ENCODE measurements at regions not wholly inside any gene's neighbourhood (a gene's known extent, or its start where the extent isn't known, plus 50 kb on each side); places are given as distances from the start of the nearest gene placed in this dataset.

DNA sequence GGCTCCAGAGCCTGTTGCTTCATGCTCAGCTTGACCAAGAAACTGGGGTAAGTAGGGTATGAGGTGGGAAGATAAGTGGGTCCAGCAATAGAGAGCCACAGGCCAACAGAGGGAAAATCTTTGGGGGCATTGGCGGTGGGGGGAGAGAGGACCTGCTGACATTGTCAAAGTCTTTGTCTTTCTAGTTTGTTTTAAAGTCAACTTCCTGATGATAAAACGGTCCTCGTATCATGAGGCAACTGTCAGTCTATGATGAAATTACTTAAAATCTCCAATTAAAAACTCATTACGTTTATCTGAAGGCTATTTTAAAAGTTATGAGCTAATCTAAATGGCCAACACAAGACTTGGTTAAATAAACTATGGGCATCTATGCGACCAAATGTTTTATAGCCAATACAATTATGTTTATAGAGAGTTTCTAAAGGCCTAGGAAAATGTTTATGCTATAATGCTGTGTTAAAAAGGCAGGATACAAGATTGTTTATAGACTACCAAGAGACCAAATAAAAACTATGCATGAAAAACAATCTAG lies 84.4 kb upstream of the CD28 start:
- TF ChIP-seq TAF1 (IDR thresholded peaks at IDR 0.05; ENCODE audit: low read depth): no peak
- TF ChIP-seq RAD21 (IDR thresholded peaks at IDR 0.05; ENCODE audit: low read depth): no peak
- no peak for TF ChIP-seq TCF12 (IDR thresholded peaks at IDR 0.05; ENCODE audit: low read depth)
- TF ChIP-seq EP300 (IDR thresholded peaks at IDR 0.05; ENCODE audit: borderline replicate concordance): no peak
- TF ChIP-seq YY1 (IDR thresholded peaks at IDR 0.05; ENCODE audit: low read depth): no peak
- TF ChIP-seq USF1 (IDR thresholded peaks at IDR 0.05): no peak

DNA sequence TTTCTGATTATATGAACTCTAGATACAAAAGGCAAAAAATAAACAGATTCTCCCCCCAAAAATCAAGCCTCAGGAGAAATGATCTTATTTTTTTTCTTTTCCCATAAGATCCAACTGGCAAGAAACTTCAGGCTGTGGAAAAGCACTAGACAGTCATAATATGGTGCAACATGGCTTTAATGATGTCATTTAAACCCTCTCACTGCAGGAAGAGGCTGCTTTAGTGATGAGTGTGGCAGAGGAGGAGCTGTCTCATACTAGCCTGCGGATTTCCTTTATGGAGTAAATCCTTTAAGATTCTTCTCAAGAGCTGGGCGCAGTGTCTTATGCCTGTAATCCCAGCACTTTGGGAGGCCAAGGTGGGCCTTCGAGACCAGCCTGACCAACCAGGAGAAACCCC lies 83.3 kb upstream of the CD28 start:
- no peak for TF ChIP-seq YY1 (IDR thresholded peaks at IDR 0.05; ENCODE audit: low read depth)
- TF ChIP-seq TAF1 (IDR thresholded peaks at IDR 0.05; ENCODE audit: low read depth): no peak
- no peak for TF ChIP-seq TEAD4 (IDR thresholded peaks at IDR 0.05)
- no peak for TF ChIP-seq ZBTB7A (IDR thresholded peaks at IDR 0.05; ENCODE audit: low read depth)
- TF ChIP-seq NFIC (IDR thresholded peaks at IDR 0.05): no peak
- no peak for TF ChIP-seq CEBPB (IDR thresholded peaks at IDR 0.05)
- no peak for TF ChIP-seq EGR1 (IDR thresholded peaks at IDR 0.05)
- TF ChIP-seq FOXM1 (IDR thresholded peaks at IDR 0.05; ENCODE audit: borderline replicate concordance, low read depth): no peak
- TF ChIP-seq TCF12 (IDR thresholded peaks at IDR 0.05; ENCODE audit: low read depth): no peak
- TF ChIP-seq REST (IDR thresholded peaks at IDR 0.05; ENCODE audit: low read depth): no peak

DNA sequence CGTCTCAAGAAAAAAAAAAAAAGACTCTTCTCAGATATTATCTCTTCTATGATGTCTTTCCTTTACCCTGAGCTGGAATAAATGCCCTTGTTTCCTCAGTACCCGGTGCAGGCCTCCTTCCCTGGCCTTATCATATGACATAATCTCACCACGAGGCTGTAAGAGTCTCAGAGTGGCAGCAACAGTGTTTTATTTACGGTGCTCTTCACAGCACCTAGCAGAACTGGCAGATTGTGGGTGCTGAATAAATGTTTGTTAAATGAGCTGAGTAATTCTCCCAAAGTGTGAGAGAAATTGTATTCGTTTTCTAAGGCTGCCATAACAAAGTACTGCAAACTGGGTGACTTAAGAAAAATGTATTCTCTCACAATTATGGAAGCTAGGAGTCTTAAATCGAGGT lies 82.8 kb upstream of the CD28 start:
- TF ChIP-seq EGR1 (IDR thresholded peaks at IDR 0.05) (no peak), ZBTB7A (IDR thresholded peaks at IDR 0.05; ENCODE audit: low read depth) (no peak), TEAD4 (IDR thresholded peaks at IDR 0.05) (no peak), NFIC (IDR thresholded peaks at IDR 0.05) (no peak), FOXM1 (IDR thresholded peaks at IDR 0.05; ENCODE audit: borderline replicate concordance, low read depth) (no peak)

- TF ChIP-seq RAD21 (IDR thresholded peaks at IDR 0.05; ENCODE audit: low read depth) (no peak), CREB1 (IDR thresholded peaks at IDR 0.05; ENCODE audit: low read depth) (no peak), MAX (IDR thresholded peaks at IDR 0.05) (no peak), FOXM1 (IDR thresholded peaks at IDR 0.05; ENCODE audit: borderline replicate concordance, low read depth) (no peak), YY1 (IDR thresholded peaks at IDR 0.05; ENCODE audit: low read depth) (no peak), ZBTB7A (IDR thresholded peaks at IDR 0.05; ENCODE audit: low read depth) (no peak), CEBPB (IDR thresholded peaks at IDR 0.05) (no peak), USF1 (IDR thresholded peaks at IDR 0.05) (no peak), TEAD4 (IDR thresholded peaks at IDR 0.05) (no peak), TAF1 (IDR thresholded peaks at IDR 0.05; ENCODE audit: low read depth) (no peak), TCF12 (IDR thresholded peaks at IDR 0.05; ENCODE audit: low read depth) (no peak), NFIC (IDR thresholded peaks at IDR 0.05) (no peak), REST (IDR thresholded peaks at IDR 0.05; ENCODE audit: low read depth) (no peak), EP300 (IDR thresholded peaks at IDR 0.05; ENCODE audit: borderline replicate concordance) (no peak), EGR1 (IDR thresholded peaks at IDR 0.05) (no peak)
These were observed 80.7 kb upstream of the CD28 start for GRCh38 chr2:203625701-203626100.

DNA sequence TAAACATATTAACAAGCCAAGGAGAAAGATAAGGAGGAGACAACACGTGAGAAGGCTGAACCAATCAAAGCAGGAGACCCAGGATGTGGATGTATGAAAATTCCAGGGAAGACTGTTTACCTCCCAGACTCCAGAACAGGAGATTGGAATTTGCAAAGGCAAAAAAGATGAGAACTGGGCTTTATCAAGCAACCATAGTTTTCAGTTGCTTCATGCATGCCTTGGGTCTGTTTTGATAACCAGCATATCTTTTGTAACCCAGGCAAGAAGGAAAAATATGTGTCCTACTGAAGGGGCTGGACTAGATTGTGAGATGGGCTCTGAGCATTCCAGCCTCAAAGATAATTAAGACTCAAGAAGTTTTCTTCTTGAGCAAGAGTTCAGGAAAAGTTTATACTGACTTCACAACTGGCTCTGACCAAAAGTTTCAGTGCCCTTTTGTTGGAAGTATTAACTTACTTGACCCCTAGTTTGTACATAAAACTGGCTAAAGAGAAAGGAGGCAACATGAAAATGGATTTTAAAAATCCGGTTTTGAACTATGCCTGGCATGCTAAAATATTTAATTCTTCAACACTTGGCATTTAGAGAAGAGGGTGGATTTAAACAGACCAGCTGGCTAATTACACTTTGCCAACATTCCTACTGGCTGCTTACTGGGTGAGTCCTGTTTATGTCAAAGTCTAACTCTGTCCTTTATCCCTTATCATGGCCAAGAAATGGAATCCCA lies 79.3 kb upstream of the CD28 start:
- TF ChIP-seq FOXM1 (IDR thresholded peaks at IDR 0.05; ENCODE audit: borderline replicate concordance, low read depth) (no peak), CREB1 (IDR thresholded peaks at IDR 0.05; ENCODE audit: low read depth) (no peak), USF1 (IDR thresholded peaks at IDR 0.05) (no peak), MAX (IDR thresholded peaks at IDR 0.05) (no peak), CEBPB (IDR thresholded peaks at IDR 0.05) (no peak)

DNA sequence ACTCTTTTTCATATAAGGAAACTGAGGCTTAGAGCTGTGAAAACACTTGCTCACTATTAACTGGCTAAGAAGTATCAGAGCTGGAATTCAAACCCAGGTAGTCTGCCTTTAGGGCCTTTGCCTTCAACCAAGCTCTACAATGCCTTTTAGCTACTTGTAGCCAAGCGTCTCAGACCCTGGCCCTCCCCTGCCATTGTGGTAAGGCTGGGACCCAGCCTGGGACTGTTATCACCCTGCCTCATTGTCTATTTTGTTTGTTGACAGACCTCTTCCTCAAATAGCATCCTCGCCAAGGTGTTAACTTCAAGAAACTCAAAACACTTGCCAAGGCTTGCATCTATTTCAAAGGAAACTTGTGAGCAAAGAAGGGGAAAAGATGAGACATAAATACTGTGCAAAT lies 76.7 kb upstream of the CD28 start:
- no peak for TF ChIP-seq EP300 (IDR thresholded peaks at IDR 0.05; ENCODE audit: borderline replicate concordance)
- no peak for TF ChIP-seq NFIC (IDR thresholded peaks at IDR 0.05)
- TF ChIP-seq TCF12 (IDR thresholded peaks at IDR 0.05; ENCODE audit: low read depth): no peak
- no peak for TF ChIP-seq YY1 (IDR thresholded peaks at IDR 0.05; ENCODE audit: low read depth)
- TF ChIP-seq TAF1 (IDR thresholded peaks at IDR 0.05; ENCODE audit: low read depth): no peak
- no peak for TF ChIP-seq CREB1 (IDR thresholded peaks at IDR 0.05; ENCODE audit: low read depth)
- no peak for TF ChIP-seq ZBTB7A (IDR thresholded peaks at IDR 0.05; ENCODE audit: low read depth)
- no peak for TF ChIP-seq MAX (IDR thresholded peaks at IDR 0.05)
- TF ChIP-seq FOXM1 (IDR thresholded peaks at IDR 0.05; ENCODE audit: borderline replicate concordance, low read depth): no peak
- TF ChIP-seq CEBPB (IDR thresholded peaks at IDR 0.05): no peak
- TF ChIP-seq USF1 (IDR thresholded peaks at IDR 0.05): no peak
- TF ChIP-seq EGR1 (IDR thresholded peaks at IDR 0.05): no peak
- no peak for TF ChIP-seq RAD21 (IDR thresholded peaks at IDR 0.05; ENCODE audit: low read depth)
- TF ChIP-seq REST (IDR thresholded peaks at IDR 0.05; ENCODE audit: low read depth): no peak
- TF ChIP-seq TEAD4 (IDR thresholded peaks at IDR 0.05): no peak

All from Ishikawa (cell line).